NCI-H1417 treated with DMSO at 0.1 percent for 48 hours (cell line): ENCODE measurements at regions not wholly inside any gene's neighbourhood (a gene's known extent, or its start where the extent isn't known, plus 50 kb on each side); places are given as distances from the start of the nearest gene placed in this dataset.
A peak's percentile ranks its signal among the peaks of the same experiment; 100 is the strongest.
"Not testable (repeated sequence)": the region's sequence is repeated elsewhere in the genome, so short reads cannot be mapped to it uniquely, and the experiment has no call there.

Source experiments
- DNase-seq: peaks from one replicate; lab custom pipeline; 2025; lab: John Stamatoyannopoulos, UW

DNA sequence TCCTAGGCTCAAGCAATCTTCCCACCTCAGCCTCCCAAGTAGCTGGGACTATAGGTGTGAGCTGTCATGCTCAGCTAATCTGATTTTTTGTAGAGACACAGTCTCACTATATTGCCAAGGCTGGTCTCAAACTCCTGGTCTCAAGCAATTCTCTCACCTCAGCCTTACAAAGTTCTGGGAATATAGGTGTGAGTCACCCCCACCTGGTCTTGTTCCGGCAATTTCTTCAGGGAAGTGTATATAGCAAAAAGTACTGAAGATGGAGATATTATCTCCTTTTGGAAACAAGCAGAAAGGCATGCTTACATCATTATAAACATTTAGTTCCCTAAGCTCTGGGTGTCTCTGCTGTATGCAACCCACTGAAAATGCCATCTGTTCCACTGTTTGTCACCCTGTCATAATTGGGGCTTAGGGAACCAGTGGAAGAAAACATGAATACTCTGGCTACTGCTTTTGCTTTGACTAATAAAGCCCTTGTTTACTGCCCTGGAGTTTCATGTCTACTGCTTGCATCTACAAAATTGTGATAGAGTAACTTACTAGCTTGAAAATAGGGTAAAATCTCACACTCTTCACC lies 940.2 kb downstream of the GALC start:
- no peak for DNase-seq

DNA sequence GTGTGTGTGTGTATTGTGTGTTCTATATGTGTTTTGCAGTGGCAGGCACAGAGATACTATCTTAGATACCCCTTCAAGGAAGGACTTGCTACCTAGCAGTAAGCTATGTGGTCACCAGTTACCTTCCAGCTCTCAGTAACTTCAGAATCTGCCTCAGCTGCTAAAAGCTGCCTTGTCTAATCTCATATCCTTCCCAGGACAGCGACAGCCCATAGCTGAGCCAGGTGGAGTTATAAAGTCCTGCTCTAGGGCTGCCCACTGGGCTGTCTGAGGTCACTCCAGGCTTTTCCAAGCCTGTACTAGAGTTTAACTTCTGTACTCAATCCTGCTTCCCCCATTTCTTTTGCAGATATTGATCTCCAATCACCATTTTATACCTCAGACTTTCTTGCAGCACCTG lies 942.6 kb downstream of the GALC start:
- DNase-seq, result no peak

DNA sequence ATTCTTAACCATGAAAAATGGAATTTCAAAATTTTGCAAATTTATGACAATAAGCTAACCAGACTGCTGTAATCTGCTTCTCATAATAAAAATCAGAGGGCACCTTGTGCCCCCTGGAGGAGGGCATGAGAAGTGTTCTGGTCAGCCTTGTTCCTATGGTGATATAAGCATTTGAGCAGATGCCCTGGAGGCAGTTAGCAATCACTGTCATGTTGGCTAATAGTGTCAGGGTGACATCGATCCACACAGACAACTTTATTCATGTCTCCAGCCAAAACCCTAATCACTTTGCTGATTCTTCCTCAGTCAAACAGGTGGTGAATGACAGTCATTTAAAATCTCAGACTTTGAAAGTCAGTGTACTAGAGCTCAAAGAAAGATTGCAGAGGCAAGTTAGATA lies 943.0 kb downstream of the GALC start:
- peak; percentile 14 for DNase-seq

DNA sequence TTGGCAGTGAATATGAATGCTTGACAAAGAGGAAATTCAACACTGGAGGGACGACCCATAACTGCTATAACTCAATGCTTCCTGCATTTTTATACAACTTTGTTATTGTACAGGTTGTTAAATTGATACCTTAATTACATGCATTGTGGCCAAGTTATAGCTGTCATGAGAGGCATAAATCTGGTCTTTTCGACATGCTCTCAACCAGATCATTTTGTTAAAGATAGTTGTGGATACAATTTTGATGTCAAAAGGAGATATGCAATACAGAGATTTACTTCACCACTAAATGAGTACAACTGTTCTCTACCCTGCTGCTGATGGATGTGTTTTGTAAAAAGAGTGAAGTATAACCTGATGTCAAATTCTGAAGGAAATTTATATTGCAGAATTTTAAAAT lies 946.0 kb downstream of the GALC start:
- DNase-seq, result no peak

DNA sequence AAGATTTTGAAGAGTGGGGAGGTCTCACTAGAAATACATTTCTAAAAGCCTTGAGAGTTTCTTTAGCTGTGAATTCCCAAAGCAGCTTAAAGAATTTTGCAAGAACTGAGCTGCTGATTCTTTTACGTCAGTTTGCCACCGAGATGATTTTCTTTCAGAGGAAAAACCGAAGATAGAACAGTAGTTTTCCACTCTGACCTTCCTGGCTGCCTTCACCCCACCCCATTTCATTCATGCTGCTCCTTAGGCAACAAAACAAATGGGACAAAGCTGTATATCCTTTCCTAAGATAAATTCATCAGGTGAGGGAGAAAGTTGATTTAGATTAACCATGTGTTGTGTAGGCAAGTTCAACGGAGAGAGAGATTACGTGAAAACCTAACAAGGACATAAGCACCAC lies 947.0 kb downstream of the GALC start:
- DNase-seq, result no peak

DNA sequence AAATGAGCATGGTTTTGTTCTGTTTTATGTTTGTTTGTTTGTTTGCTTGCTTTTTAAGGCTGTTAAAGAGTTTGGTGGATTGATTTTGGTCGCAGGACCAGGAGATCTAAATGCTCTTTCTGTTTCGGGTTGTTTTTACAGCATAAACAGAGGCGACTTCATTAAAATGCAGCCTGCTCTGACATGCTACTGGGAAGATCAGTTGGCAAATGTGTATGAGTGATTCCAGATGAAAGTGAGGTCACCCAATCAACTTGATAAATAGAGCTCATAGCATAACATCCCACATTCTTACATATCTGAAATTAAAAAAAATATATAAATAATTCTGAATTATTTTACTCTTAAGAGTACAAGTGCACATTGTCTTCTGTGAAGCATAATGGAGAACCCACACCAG lies 947.7 kb downstream of the GALC start:
- DNase-seq, result no peak

DNA sequence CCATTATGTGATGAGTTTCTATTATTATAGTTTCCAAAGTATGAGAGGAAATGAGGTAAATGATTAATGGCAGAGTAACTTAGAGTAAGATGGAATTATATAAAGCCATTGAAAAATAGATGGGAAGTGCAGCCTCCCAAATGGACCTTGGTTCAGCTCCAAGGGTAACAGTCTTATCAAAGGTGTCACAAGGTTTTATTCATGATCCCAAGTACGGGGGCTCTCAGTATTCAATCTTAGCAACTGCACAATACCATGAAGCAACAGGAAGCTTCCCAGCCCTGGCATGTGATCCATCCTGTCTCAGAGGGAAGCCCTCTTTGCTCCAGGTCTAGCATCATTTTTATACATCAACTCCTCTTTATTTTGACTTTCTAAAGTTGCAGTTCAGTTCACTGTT lies 948.2 kb downstream of the GALC start:
- DNase-seq, result no peak

DNA sequence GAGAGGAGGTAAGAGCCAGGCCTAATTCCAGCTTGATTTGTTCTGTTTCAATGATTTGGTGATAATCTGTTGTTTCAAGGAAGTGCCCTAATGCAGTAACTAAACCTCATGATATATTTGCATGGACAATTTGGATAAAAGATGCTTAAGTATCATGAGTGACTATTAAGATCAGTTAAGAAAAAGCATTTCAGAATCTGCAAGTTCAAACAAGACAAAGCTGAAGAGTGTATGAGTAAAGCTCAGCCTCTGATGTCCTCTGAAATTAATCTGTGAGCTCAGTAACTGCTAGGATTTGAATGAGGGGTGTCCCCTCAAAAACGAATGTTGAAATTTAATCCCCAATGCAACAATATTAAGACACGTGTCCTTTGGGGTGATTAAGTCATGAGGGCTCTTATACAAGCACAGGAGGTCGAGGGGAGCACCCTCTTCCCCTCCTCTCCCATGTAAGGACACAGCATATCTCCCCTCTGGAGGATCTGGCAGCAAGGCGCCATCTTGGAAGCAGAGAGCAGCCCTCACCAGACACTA lies 949.2 kb downstream of the GALC start:
- DNase-seq, result no peak

DNA sequence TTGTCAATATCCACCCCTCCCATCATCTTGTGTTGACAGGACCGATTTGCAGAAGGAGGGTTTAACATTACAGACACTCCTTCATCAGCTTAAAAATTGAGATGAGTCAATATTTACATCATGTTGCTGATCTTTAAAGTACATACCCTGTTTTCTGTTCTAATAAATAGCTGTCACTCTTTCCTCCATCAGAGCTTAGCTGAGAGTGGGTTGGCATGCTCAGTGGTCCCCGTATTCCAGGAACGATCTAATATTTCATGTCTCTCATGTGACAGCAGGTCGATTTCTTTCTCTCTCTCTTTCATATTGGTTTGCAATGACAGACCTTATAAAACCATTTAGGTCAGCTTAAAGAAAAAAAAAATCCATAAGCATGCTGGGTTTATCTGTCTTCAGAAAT lies 950.6 kb downstream of the GALC start:
- no peak for DNase-seq

DNA sequence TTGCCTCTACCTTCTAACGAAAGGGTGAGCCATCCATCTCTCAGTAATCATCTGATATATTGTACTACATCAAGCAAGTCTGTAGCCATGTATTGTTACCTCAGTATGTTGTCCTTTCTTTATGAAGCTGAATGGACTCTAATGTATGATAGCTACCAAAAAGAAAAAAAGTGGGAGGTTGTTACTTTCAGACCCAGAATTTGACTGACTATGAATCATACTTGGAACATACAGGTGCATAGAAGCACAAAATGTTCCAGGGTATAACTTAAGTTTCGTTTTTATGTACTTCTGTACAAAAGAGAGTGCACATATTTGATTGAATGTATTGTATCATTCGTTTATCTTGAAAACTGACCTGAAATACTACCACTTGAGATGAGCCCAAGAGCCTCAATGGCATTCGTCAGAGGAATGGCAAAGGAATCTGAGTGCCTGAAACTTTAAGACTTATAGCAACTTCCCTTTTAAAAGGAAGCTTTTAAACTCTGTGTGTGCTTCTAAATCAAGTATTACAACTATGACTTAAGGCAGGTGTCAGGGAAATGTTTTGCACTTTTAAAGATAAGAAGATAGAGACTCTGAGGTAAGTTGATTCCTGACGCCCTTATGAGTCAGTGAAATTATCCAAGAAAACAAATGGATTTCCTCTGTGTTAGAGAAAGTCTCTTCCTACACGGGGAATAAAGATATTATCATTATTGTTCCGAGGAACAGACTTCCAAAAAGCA lies 951.5 kb downstream of the GALC start:
- no peak for DNase-seq

DNA sequence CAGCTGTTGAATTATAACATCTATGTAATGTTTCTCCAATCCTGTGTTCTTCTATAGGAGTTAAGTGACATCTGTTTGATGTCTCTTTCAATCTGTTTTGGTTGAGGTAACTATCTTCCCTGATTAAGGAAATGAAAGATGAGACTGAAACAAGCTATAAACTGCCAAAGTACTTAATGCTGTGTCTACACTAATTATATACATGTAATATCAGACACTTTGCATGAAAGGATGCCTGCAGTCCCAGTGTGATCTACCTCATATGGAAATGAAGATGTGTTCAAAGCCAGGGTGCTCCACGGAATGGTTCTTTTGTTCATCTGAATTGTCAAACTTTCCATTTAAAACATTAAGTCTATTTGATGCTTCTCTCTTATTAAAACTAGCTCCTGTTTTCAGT lies 958.3 kb downstream of the GALC start:
- no peak for DNase-seq

DNA sequence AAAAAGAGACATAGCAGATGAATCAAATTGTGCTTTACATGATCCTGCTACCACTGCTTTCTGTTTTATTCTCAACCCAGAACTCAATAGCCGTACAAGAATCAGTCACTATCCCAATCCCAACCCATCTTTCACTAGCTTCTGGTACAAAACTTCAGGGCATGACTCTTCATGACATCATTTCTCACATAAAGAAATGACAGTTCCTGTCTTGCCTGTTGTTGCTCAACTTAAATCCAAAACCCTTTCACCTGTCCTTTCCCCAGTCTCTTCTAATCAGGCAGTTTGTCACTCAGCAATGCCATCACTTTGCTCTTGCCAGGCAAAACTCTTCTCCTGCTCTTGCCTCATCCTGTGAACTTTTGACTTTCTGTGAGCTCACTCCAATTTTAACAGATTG lies 962.8 kb downstream of the GALC start:
- DNase-seq, result no peak

DNA sequence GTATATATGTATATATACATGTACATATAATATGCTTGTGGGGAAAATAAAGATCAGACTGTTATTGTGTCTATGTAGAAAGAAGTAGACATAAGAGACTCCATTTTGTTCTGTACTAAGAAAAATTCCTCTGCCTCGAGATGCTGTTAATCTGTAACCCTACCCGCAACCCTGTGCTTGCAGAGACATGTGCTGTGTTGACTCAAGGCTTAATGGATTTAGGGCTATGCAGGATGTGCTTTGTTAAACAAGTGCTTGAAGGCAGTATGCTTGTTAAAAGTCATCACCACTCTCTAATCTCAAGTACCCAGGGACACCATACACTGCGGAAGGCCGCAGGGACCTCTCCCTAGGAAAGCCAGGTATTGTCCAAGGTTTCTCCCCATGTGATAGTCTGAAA lies 972.9 kb downstream of the GALC start:
- not testable (repeated sequence) for DNase-seq

DNA sequence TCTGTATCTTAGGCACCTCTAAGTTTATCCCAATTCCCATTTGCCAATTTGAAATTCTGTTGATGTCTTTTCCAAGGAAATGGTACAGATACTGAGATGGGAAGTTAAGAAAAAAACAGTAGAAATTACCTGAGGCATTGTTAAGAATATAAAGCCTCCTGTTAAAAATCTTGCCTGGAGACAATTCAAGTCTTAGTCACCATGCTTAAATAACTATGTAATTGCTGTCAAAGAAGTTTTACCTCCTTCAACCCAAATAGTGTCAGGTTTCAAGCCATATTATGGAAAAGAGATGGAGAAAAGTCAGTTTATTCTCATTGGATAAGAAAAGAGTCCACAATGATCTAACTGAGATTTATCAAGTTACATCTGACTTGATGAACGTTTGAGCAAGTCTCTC lies 974.7 kb downstream of the GALC start:
- no peak for DNase-seq

DNA sequence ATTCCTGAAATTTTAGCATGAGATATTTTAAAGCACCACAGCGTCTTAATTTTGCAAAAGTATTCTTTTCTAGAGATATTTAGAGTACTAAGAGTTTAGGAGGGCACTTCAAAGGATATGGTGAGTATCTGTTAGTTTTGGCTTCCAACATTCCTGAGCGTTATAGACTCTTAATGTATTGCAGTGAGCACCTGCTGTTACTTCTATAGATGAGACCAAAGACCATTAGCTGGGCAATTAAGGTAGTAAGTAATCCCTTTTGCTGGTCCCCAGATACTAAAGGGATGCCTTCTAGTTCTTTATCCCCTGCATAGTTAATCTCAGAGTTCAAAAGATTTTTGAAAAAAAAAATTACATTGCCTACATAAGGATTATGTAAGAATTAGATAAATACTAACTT lies 975.6 kb downstream of the GALC start:
- DNase-seq, result no peak

DNA sequence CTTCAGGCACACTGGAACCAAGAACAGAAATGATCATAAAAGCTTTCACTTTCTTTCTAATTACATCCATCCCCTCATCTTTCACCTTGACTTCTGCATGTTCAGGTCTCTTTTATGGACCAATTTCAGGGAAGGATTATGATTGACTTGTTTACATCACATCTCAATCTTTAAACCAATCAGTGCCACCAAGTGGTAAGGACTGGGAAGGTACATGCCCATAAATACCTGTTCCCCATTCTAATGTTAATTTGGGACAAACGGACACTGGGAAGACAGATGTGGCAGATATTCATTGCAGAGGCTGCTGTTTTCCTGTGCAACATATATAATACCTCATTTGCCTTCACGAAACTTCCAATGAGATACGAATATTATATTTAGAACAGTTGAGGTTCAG lies 978.1 kb downstream of the GALC start:
- no peak for DNase-seq

DNA sequence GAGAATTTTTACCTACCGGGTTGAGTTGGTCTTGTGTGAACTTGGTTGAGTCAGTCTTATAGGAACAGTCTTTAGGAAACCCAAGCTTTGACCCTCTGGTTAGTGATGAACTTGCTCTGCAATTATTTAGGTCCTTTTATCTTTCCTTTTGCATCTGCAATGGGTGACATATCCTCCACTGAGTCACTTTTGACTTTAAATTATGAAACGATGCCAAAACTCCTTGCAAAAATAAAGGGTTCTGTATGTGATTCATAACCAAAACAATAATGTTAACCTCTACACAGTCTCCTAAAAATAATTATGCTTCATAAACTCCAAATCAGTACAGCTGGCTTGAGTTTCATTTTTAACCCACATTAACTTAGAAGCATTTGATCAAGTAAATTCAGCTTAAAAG lies 979.4 kb downstream of the GALC start:
- no peak for DNase-seq

DNA sequence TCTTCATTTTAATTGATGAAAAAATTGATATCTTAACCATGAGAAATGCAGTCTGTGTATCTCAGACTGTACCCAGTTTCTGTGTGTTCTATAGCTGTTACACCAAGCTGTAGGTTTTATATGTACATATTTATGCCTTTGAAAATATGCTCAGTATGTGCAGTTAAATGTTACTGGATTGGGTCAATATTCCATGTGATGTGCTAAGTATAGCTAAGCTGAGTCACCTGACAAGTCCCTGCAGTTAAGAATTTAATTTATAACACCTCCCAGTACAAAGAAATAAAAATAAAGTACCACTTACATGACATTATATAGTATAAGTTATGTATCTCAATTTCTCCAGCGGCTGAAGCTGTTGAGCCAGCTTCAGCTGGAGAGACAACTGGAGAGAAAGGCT lies 984.0 kb downstream of the GALC start:
- no peak for DNase-seq

DNA sequence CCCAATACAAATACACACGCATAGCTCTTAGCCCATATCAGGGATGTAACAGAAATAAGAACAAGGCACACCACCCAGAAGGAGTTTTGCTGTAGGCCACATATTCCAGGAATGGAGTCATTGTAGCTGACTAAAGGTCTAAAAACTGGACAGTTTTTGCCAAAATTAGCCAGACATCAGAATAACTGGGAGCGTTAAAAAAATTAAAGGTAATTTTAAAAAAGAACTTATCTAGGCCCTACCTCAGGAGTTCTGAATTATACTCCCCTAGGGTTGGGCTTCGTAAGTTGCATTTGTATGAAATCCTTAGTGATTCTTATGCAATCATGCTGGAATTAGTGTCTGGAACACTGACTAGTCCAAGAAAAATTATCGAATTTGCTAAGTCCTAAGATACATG lies 987.7 kb downstream of the GALC start:
- no peak for DNase-seq

DNA sequence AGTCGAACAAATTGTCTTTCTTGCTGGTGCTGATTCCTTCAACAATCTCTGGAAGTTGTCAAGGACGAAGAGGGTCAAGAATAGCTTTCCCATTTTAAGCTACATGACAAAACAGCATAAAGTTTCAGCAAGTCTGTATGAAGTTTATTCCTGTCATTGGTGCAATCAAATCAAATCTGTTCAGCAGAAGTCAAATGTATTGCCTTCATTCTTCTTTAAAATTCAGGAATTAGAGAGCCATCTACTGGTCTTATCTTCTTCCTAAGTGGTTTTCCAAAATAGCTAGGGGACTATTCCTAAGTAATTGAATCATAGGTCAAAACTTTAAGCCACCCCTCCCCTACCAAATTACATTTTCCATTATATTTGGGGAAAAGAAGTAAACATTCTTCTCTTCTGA lies 990.2 kb downstream of the GALC start:
- DNase-seq, result no peak

DNA sequence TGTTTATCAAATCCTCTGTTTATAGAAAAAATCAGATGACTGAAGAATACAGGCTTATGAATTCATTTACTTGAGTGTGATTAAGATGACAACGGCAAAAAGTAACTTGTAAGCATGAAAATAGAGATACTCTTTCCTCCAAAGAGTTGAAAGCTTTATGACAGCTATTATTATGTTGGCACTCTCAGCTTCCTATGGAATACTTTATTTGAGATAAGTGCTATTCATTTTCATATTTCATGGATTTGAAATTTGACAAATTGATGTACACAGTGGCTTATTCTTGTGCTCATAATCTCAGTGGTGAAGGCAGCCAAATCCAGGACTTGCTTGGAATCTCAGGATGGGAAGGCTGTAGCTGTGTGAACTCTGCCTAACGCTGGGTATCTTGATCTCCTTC lies 991.6 kb downstream of the GALC start:
- no peak for DNase-seq

DNA sequence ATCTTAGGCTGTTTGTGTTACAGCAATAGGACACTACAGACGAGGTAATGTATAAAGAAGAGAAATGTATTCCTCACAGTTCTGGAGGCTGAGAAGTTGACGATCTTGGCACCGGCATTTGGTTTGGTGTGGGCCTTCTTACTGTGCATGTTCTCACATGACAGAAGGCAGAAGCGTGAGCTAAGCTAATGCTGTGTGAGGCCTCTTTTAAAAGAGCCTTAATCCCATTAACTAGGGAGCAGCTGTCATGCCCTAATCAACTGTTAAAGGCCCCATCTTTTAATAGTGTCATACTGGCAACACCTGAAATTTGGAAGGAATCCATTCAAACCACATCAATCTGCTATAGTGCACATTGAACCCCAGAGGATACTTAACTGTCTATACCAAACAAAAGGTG lies 992.9 kb downstream of the GALC start:
- DNase-seq, result no peak

DNA sequence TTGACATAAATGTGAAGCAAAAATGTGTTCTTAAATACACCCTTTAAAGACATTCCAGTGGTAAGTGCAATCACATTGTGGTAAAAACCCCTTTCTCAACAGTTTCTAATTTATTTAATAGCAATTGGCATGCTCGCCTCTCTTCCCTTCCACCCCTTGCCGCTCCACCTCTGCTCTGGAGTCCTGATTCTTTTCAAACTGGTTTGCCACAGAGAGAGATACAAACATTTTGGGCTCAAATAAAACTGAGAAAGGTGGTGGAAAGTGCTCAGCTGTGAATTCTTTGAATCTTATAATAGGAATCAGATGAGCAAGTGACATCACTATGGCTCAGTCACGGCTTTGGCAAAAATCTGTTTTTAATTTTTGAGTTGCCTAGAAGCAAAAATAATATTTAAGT lies 993.9 kb downstream of the GALC start:
- DNase-seq, result no peak

DNA sequence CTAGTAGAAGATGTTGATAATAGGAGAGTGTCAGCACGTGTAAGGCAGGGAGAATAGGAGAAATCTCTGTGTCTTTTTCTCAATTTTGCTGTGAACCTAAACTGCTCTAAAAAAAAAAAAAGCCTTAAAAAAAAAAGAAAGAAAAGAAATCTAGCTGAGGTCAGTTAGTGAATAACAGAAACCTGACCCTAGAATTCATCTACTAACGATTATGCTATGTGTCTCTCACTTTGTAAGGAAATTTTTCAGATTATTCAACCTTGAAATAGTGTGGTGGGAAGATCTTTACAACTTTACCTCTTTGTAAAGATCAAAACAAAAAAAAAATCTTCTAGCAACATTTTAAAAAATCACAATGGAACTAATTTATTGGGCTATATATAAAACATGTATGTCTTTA lies 995.7 kb downstream of the GALC start:
- no peak for DNase-seq
